Activated CD8-positive, alpha-beta T cell treated with anti-CD3 and anti-CD28 coated beads for 36 hours (primary cell): ENCODE measurements at regions not wholly inside any gene's neighbourhood (a gene's known extent, or its start where the extent isn't known, plus 50 kb on each side); places are given as distances from the start of the nearest gene placed in this dataset.

Experiments
- ATAC-seq: fragments of 200-7000 bp; cut with Tn5 transposase; one replicate; pipeline ENCODE4 v1.10.0; 2021; ENCODE audit warnings: mild to moderate bottlenecking, moderate library complexity
- CTCF ChIA-PET: fragments of 350-600 bp; sonication (Branson Sonifier 250); formaldehyde crosslinking; loops from one replicate; lab custom pipeline; 2021; ENCODE audit warnings: antibody characterized with exemption; lab: Charles Lee
- POLR2A ChIA-PET: fragments of 350-600 bp; sonication (Branson Sonifier 250); formaldehyde crosslinking; loops from one replicate; lab custom pipeline; 2021; ENCODE audit warnings: antibody characterized with exemption; lab: Charles Lee
- DNase-seq: peaks from one replicate; pipeline ENCODE4 v3.0.0-alpha.2; 2020
- H3K27ac Mint-ChIP-seq: one replicate; pipeline ENCODE4 v1.8.0; 2021; ENCODE audit warnings: mild to moderate bottlenecking, mixed read lengths
- H3K27me3 Mint-ChIP-seq: one replicate; pipeline ENCODE4 v1.8.0; 2021; ENCODE audit warnings: mixed read lengths
- H3K36me3 Mint-ChIP-seq: one replicate; pipeline ENCODE4 v1.8.0; 2021; ENCODE audit warnings: low read depth, mixed read lengths
- H3K4me1 Mint-ChIP-seq: one replicate; pipeline ENCODE4 v1.8.0; 2021; ENCODE audit warnings: low read depth, mixed read lengths
- H3K4me3 Mint-ChIP-seq: one replicate; pipeline ENCODE4 v1.8.0; 2021; ENCODE audit warnings: mild to moderate bottlenecking, moderate library complexity, mixed read lengths
- H3K9me3 Mint-ChIP-seq: one replicate; pipeline ENCODE4 v1.8.0; 2021; ENCODE audit warnings: mixed read lengths
- CTCF ChIP-seq: fragments of 200-600 bp; IDR thresholded peaks from one replicate; pipeline ENCODE4 v1.8.0; 2022; ENCODE audit warnings: antibody characterized with exemption, mild to moderate bottlenecking
- intact Hi-C: fragments of 100-400 bp; cut with micrococcal nuclease; formaldehyde crosslinking; loops from one replicate; pipeline ENCODE4 v1.10.0; 2022

DNA sequence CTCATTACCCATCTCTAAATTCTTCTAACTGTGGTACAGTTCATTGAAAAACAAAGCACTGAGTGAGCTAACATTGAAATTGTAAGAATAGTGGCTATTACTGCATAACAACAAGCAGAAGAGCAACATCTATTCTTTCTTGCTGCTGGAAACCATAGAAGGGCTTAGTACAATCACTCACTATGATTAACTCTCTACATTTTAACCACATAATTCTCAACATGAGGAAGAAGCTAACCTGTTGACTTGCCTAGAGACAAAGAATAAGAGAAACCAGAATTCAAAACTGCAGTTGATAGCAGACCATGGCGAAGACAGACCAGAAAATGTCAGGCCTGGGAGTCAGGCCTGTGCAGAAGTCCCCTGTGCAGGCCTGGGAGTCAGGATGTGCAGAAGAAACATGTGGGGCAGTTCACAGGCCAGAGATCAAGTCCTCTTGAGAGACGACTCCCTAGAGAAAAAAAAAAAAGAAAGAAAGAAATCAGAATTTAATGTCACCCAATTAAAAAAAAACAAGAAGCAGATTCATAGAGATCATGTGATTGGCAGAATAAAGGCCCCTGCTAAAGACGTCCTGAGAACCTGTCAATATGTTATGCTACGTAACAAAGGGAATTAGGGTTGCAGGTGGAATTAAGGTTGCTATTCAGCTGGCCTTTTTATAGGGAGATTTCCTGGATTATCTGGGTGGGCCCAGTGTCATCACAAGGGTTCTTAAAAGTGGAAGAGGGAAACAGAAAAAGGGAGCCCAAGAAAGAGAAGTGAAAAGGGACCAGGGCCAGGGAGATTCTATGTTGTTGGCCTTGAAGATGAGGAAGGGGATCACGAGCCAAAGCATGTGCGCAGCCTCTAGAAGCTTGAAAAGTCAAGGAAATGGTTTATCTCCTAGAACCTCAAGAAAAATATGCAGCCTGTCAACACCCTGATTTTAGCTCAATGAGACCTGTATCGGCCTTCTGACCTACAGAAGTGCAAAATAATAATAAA is 94.9 kb downstream of the MRPL39 start:
- TF ChIP-seq CTCF, result no peak
- Mint-ChIP-seq H3K9me3 (peaks cover 5% of the 10 kb centered on the region), H3K27ac (peak overlapping the region; percentile 91), H3K36me3 (peaks cover 33% of the 10 kb centered on the region), H3K4me1 (peaks cover 61% of the 10 kb centered on the region), H3K27me3 (no peaks in the 10 kb centered on the region), H3K4me3 (peak overlapping the region; percentile 68)
- intact Hi-C loops, result loop anchor here (2.0 kb wide), 1 partner anchor 48 kb away; no protein-coding TSS in a partner anchor
- DNase-seq, result no peak
- POLR2A ChIA-PET, result interaction anchor here (0.8 to 6.7 kb wide), 9 partner anchors 25 to 92 kb away, joined by 3 to 179 read pairs (median 4); no protein-coding TSS in a partner anchor
- peak; percentile 24 for ATAC-seq
- CTCF ChIA-PET, result interaction anchor here (0.9 to 1.4 kb wide), 3 partner anchors 56 to 92 kb away, joined by 3 to 7 read pairs (median 3); no protein-coding TSS in a partner anchor

DNA sequence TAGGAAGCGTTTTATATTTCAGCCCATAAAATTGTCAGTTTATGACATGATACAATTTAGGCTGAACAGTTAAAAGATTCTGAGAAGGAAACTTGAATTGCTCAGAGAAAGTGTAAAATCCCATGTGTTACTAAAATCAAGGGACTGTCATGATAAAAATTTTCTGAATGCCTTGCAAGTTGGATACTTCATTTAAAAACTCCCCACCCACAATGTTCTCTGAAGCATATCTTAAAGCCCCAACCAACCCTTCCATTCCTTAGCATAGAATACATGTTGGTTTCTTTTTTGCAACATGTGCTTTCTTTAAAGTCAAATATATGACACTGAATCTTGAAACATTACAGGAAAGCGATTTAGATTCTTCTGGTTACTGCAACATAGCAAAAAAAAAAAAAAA is 97.4 kb downstream of the MRPL39 start:
- peak overlapping the region; percentile 89 for H3K27ac Mint-ChIP-seq
- no peaks in the 10 kb centered on the region for H3K27me3 Mint-ChIP-seq
- CTCF ChIA-PET, result interaction anchor here (0.6 to 3.5 kb wide), 3 partner anchors 52 to 88 kb away, joined by 3 to 20 read pairs (median 6); no protein-coding TSS in a partner anchor
- peaks cover 46% of the 10 kb centered on the region for H3K36me3 Mint-ChIP-seq
- no peak for DNase-seq
- no peak for TF ChIP-seq CTCF
- intact Hi-C loops, result no loop called here
- peak; percentile 78 for ATAC-seq
- POLR2A ChIA-PET, result interaction anchor here (1.8 to 6.7 kb wide), 6 partner anchors 11 to 63 kb away, joined by 6 to 179 read pairs (median 86); no protein-coding TSS in a partner anchor
- peak overlapping the region; percentile 54 for H3K4me3 Mint-ChIP-seq
- peaks cover 66% of the 10 kb centered on the region for H3K4me1 Mint-ChIP-seq
- peaks cover 5% of the 10 kb centered on the region for H3K9me3 Mint-ChIP-seq

GRCh38 chr21:25508364-25508763 is 98.9 kb downstream of the MRPL39 start:
- Mint-ChIP-seq H3K4me3 (peak overlapping the region; percentile 50), H3K27ac (peak overlapping the region; percentile 88), H3K4me1 (peaks cover 66% of the 10 kb centered on the region), H3K9me3 (peaks cover 14% of the 10 kb centered on the region), H3K36me3 (peaks cover 53% of the 10 kb centered on the region), H3K27me3 (no peaks in the 10 kb centered on the region)
- no peak for TF ChIP-seq CTCF
- POLR2A ChIA-PET, result interaction anchor here (1.4 to 6.4 kb wide), 8 partner anchors 10 to 70 kb away, joined by 5 to 139 read pairs (median 7); no protein-coding TSS in a partner anchor
- DNase-seq (no peak), ATAC-seq (no peak)
- CTCF ChIA-PET, result interaction anchor here (1.3 to 3.5 kb wide), 7 partner anchors 13 to 112 kb away, joined by 4 to 20 read pairs (median 5); no protein-coding TSS in a partner anchor
- intact Hi-C loops, result no loop called here

DNA sequence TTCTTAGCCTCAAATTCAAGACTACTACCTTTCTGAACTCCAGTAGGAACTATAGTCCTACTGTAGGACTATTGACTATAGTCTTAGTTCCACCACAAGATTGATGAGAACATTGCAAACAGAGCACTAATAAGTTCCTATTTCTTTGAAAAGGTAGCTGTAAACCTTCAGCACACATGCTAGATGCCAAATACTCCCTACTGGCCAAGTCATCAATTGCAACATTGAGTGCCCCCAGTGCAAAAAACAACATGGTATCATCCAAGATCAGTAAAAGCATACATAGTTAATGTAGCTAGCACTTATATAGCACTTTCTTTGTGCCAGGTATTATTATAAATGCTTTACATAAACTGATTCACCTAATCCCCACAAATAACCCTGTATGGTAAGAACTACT is 99.8 kb downstream of the MRPL39 start:
- intact Hi-C loops, result no loop called here
- ChIA-PET CTCF (interaction anchor here (0.7 to 3.5 kb wide), 7 partner anchors 12 to 85 kb away, joined by 3 to 20 read pairs (median 5); no protein-coding TSS in a partner anchor), POLR2A (interaction anchor here (0.8 to 6.4 kb wide), 9 partner anchors 46 to 71 kb away, joined by 3 to 139 read pairs (median 6); no protein-coding TSS in a partner anchor)
- no peaks in the 10 kb centered on the region for H3K27me3 Mint-ChIP-seq
- peaks cover 63% of the 10 kb centered on the region for H3K4me1 Mint-ChIP-seq
- peaks cover 51% of the 10 kb centered on the region for H3K36me3 Mint-ChIP-seq
- peak overlapping the region; percentile 55 for H3K27ac Mint-ChIP-seq
- TF ChIP-seq CTCF, result peak; percentile 28
- peak overlapping the region; percentile 50 for H3K4me3 Mint-ChIP-seq
- H3K9me3 Mint-ChIP-seq, result peaks cover 17% of the 10 kb centered on the region
- DNase-seq (peak; percentile 46), ATAC-seq (peak; percentile 43)
